DMS 273 treated with DMSO at 0.1 percent for 48 hours (cell line): ENCODE measurements at regions not wholly inside any gene's neighbourhood (a gene's known extent, or its start where the extent isn't known, plus 50 kb on each side); places are given as distances from the start of the nearest gene placed in this dataset.

ENCODE experiments used
- DNase-seq: peaks from one replicate; lab custom pipeline; 2025; lab: John Stamatoyannopoulos, UW

GRCh38 chr9:86529496-86530275, 175.5 kb upstream of the TUT7 start:
- no peak for DNase-seq

- DNase-seq: no peak
Observed at GRCh38 chr9:86526021-86526420, 171.8 kb upstream of the TUT7 start.

GRCh38 chr9:86525182-86525581, 171.0 kb upstream of the TUT7 start:
- DNase-seq: no peak

- no peak for DNase-seq
Observed at GRCh38 chr9:86521977-86522376, 167.8 kb upstream of the TUT7 start.

- no peak for DNase-seq
Observed at GRCh38 chr9:86521322-86521721, 167.1 kb upstream of the TUT7 start.

GRCh38 chr9:86519066-86519615, 164.9 kb upstream of the TUT7 start:
- DNase-seq: no peak

- DNase-seq: no peak
Observed at GRCh38 chr9:86517475-86517874, 163.3 kb upstream of the TUT7 start.

GRCh38 chr9:86516564-86516963, 162.4 kb upstream of the TUT7 start:
- no peak for DNase-seq

GRCh38 chr9:86515221-86515620, 161.0 kb upstream of the TUT7 start:
- DNase-seq: no peak

GRCh38 chr9:86513429-86513828, 159.2 kb upstream of the TUT7 start:
- DNase-seq: no peak

- DNase-seq: no peak
Observed at GRCh38 chr9:86512929-86513328, 158.7 kb upstream of the TUT7 start.

- no peak for DNase-seq
Observed at GRCh38 chr9:86511614-86512360, 157.6 kb upstream of the TUT7 start.

- DNase-seq: no peak
Observed at GRCh38 chr9:86508208-86508903, 154.1 kb upstream of the TUT7 start.

GRCh38 chr9:86507212-86507630, 153.0 kb upstream of the TUT7 start:
- no peak for DNase-seq

- no peak for DNase-seq
Observed at GRCh38 chr9:86503942-86504341, 149.7 kb upstream of the TUT7 start.

- DNase-seq: no peak
Observed at GRCh38 chr9:86503314-86503713, 149.1 kb upstream of the TUT7 start.

GRCh38 chr9:86500667-86501435, 146.6 kb upstream of the TUT7 start:
- DNase-seq: no peak

- no peak for DNase-seq
Observed at GRCh38 chr9:86500031-86500430, 145.8 kb upstream of the TUT7 start.

- no peak for DNase-seq
Observed at GRCh38 chr9:86494644-86495111, 140.5 kb upstream of the TUT7 start.

GRCh38 chr9:86491468-86492266, 137.5 kb upstream of the TUT7 start:
- no peak for DNase-seq

- no peak for DNase-seq
Observed at GRCh38 chr9:86488794-86489193, 134.6 kb upstream of the TUT7 start.
